SK-N-SH (cell line): ENCODE measurements at regions not wholly inside any gene's neighbourhood (a gene's known extent, or its start where the extent isn't known, plus 50 kb on each side); places are given as distances from the start of the nearest gene placed in this dataset.

Experiments
- CTCF ChIA-PET: fragments of 300-600, 350-600 bp; formaldehyde crosslinking; extraction: SDS; loops from one replicate; lab custom pipeline; 2021; lab: Yijun Ruan, JAX
- POLR2A ChIA-PET: fragments of 350-600 bp; sonication (Branson Sonifier 250); formaldehyde crosslinking; extraction: SDS; loops from one replicate; lab custom pipeline; 2020; ENCODE audit warnings: antibody characterized with exemption, inconsistent platforms; lab: Yijun Ruan, JAX
- DNase-seq: peaks from one replicate; pipeline ENCODE4 v3.0.0; 2012
- H2AFZ ChIP-seq: fragments of 200-600 bp; sonication (generic); 2 replicates; pipeline ENCODE4 v1.8.1; 2016; ENCODE audit warnings: antibody characterized with exemption, mild to moderate bottlenecking, low read depth
- H3F3A ChIP-seq: fragments of 200-600 bp; sonication (generic); replicated peaks from 2 replicates; pipeline ENCODE3; 2016; ENCODE audit warnings: antibody characterized with exemption, mild to moderate bottlenecking; ENCODE audit not compliant: insufficient read depth
- H3K27ac ChIP-seq, 2 experiments: fragments of 200-500 bp in 1 of 2; fragments of 200-600 bp in 1 of 2; sonication (Bioruptor generic) in 1 of 2; sonication (generic), shearing (Covaris generic) in 1 of 2; 2 replicates each; pipeline versions ENCODE4 v1.5.1 to v1.6.1; 2014 to 2016; ENCODE audit warnings: low read depth in 2 of 2, inconsistent platforms in 1 of 2, low read length in 1 of 2, mild to moderate bottlenecking in 1 of 2, mixed read lengths in 1 of 2
- H3K27me3 ChIP-seq: fragments of 200-600 bp; sonication (generic), shearing (Covaris generic); 2 replicates; pipeline ENCODE4 v1.6.1; 2016; ENCODE audit warnings: mixed run types; ENCODE audit not compliant: insufficient read depth
- H3K36me3 ChIP-seq, 2 experiments: fragments of 200-500 bp in 1 of 2; fragments of 200-600 bp in 1 of 2; sonication (Bioruptor generic) in 1 of 2; sonication (generic) in 1 of 2; replicated peaks in 1 of 2; 2 replicates each; pipeline versions ENCODE3 to v1.5.1; 2014 to 2016; ENCODE audit warnings: low read length in 1 of 2, mild to moderate bottlenecking in 1 of 2; ENCODE audit not compliant: insufficient read depth in 2 of 2, control insufficient read depth in 1 of 2
- H3K4me1 ChIP-seq, 2 experiments: fragments of 200-500 bp in 1 of 2; fragments of 200-600 bp in 1 of 2; sonication (Bioruptor generic) in 1 of 2; sonication (generic), shearing (Covaris generic) in 1 of 2; 2 replicates each; pipeline versions ENCODE4 v1.5.1 to v1.6.1; 2014 to 2016; ENCODE audit warnings: low read depth in 1 of 2, low read length in 1 of 2, mixed run types in 1 of 2; ENCODE audit not compliant: insufficient read depth in 2 of 2, control insufficient read depth in 1 of 2
- H3K4me2 ChIP-seq: fragments of 200-600 bp; sonication (generic), shearing (Covaris generic); 2 replicates; pipeline ENCODE4 v1.6.1; 2017; ENCODE audit warnings: mixed run types
- H3K4me3 ChIP-seq, 2 experiments: fragments of 200-500 bp in 1 of 2; fragments of 200-600 bp in 1 of 2; sonication (Bioruptor generic) in 1 of 2; sonication (generic), shearing (Covaris generic) in 1 of 2; 2 replicates each; pipeline versions ENCODE4 v1.5.1 to v1.8.1; 2014 to 2016; ENCODE audit warnings: low read depth in 2 of 2, inconsistent platforms in 1 of 2, low read length in 1 of 2, mild to moderate bottlenecking in 1 of 2, mixed read lengths in 1 of 2, moderate library complexity in 1 of 2
- H3K79me2 ChIP-seq: fragments of 200-600 bp; sonication (generic); 2 replicates; pipeline ENCODE4 v1.8.1; 2017; ENCODE audit warnings: mild to moderate bottlenecking; ENCODE audit not compliant: insufficient read depth
- H3K9ac ChIP-seq: fragments of 200-600 bp; sonication (generic); 2 replicates; pipeline ENCODE4 v1.6.1; 2017; ENCODE audit warnings: mixed run types
- H3K9me2 ChIP-seq: fragments of 200-600 bp; sonication (generic); 2 replicates; pipeline ENCODE4 v1.6.1; 2017; ENCODE audit warnings: mixed run types
- H3K9me3 ChIP-seq: fragments of 200-600 bp; sonication (generic); 2 replicates; pipeline ENCODE4 v1.6.1; 2017; ENCODE audit warnings: mixed run types, mild to moderate bottlenecking, moderate library complexity
- H4K20me1 ChIP-seq: fragments of 200-600 bp; sonication (generic); 2 replicates; pipeline ENCODE4 v1.6.1; 2017; ENCODE audit warnings: mild to moderate bottlenecking, mixed run types; ENCODE audit not compliant: insufficient read depth
- CHD2 ChIP-seq: fragments of 150-350 bp; IDR thresholded peaks from 2 replicates; pipeline ENCODE4 v1.6.1; 2018; ENCODE audit warnings: low read length; ENCODE audit not compliant: partially characterized antibody
- ELF1 ChIP-seq: IDR thresholded peaks from 2 replicates; pipeline ENCODE4 v1.4.0; 2012
- EP300 ChIP-seq, 2 experiments: IDR thresholded peaks; 2 replicates each; pipeline versions ENCODE4 v1.4.0 to v1.6.1; 2012; ENCODE audit warnings: borderline replicate concordance in 1 of 2, low read depth in 1 of 2, low read length in 1 of 2
- FOSL2 ChIP-seq: IDR thresholded peaks from 2 replicates; pipeline ENCODE4 v1.4.0; 2012; ENCODE audit warnings: low read depth, mild to moderate bottlenecking, moderate library complexity, borderline replicate concordance
- FOXJ3 ChIP-seq: sonication (generic); formaldehyde crosslinking; IDR thresholded peaks from 2 replicates; pipeline ENCODE4 v1.5.1; 2020; ENCODE audit warnings: mild to moderate bottlenecking, missing genetic modification reagents
- FOXM1 ChIP-seq: IDR thresholded peaks from 2 replicates; pipeline ENCODE4 v1.4.0; 2012; ENCODE audit warnings: low read depth, mild to moderate bottlenecking
- GATA2 ChIP-seq: sonication (generic); formaldehyde crosslinking; IDR thresholded peaks from 2 replicates; pipeline ENCODE4 v1.5.0; 2020; ENCODE audit warnings: mild to moderate bottlenecking, missing genetic modification reagents
- JUND ChIP-seq: IDR thresholded peaks from 2 replicates; pipeline ENCODE4 v1.4.0; 2012
- MEF2A ChIP-seq: IDR thresholded peaks from 2 replicates; pipeline ENCODE4 v1.4.0; 2012; ENCODE audit warnings: low read depth, borderline replicate concordance
- MXI1 ChIP-seq: IDR thresholded peaks from 2 replicates; pipeline ENCODE4 v1.6.1; 2012; ENCODE audit warnings: mild to moderate bottlenecking, low read depth, low read length, improper control_type of control experiment
- PBX3 ChIP-seq: IDR thresholded peaks from 2 replicates; pipeline ENCODE4; 2012
- POLR2AphosphoS5 ChIP-seq: IDR thresholded peaks from 2 replicates; pipeline ENCODE4 v1.6.1; 2012; ENCODE audit warnings: low read depth, low read length
- RAD21 ChIP-seq: IDR thresholded peaks from 2 replicates; pipeline ENCODE4 v1.6.1; 2012; ENCODE audit warnings: mild to moderate bottlenecking, low read length
- RCOR1 ChIP-seq: fragments of 150-350 bp; IDR thresholded peaks from 2 replicates; pipeline ENCODE4 v1.6.1; 2017; ENCODE audit warnings: antibody characterized with exemption, low read length
- RFX5 ChIP-seq: IDR thresholded peaks from 2 replicates; pipeline ENCODE4 v1.6.1; 2012; ENCODE audit warnings: mild to moderate bottlenecking, improper control_type of control experiment, low read length
- RXRA ChIP-seq: IDR thresholded peaks from 2 replicates; pipeline ENCODE4 v1.4.0; 2012; ENCODE audit warnings: low read depth, mild to moderate bottlenecking, borderline replicate concordance
- SMC3 ChIP-seq: IDR thresholded peaks from 2 replicates; pipeline ENCODE4 v1.6.1; 2012; ENCODE audit warnings: low read depth, low read length, improper control_type of control experiment
- TEAD4 ChIP-seq: IDR thresholded peaks from 2 replicates; pipeline ENCODE4 v1.4.0; 2012; ENCODE audit warnings: mild to moderate bottlenecking, borderline replicate concordance; ENCODE audit not compliant: insufficient read depth
- YY1 ChIP-seq: IDR thresholded peaks from 2 replicates; pipeline ENCODE4 v1.4.0; 2012; ENCODE audit warnings: low read depth, mild to moderate bottlenecking
- WGBS: methylation state at CpG from one replicate; pipeline ENCODE4 v1.1.6; 2017; ENCODE audit warnings: low lambda C conversion rate; 5-methylcytosine and 5-hydroxymethylcytosine counted together
- TF ChIP-seq, protein P1 (sequence below): fragments of 200-600 bp; sonication (generic); IDR thresholded peaks from 2 replicates; pipeline ENCODE4 v1.6.1; 2017; ENCODE audit warnings: antibody characterized with exemption, mild to moderate bottlenecking, moderate library complexity
- TF ChIP-seq, protein P2 (sequence below): IDR thresholded peaks from 2 replicates; pipeline ENCODE4 v1.4.0; 2012; ENCODE audit warnings: low read depth

- Histone ChIP-seq H2AFZ (no peak overlapping the region), H4K20me1 (no peaks in the 10 kb centered on the region), H3K9me3 (no peaks in the 10 kb centered on the region), H3K4me1 (no peaks in the 10 kb centered on the region), H3F3A (peaks cover 3% of the 10 kb centered on the region), H3K27me3 (no peaks in the 10 kb centered on the region), H3K27ac (no peak overlapping the region), H3K36me3 (no peaks in the 10 kb centered on the region), H3K9ac (no peak overlapping the region), H3K79me2 (no peaks in the 10 kb centered on the region)
- no peak for DNase-seq
- 6% methylated on average over 1 of the region's 1 CpG for WGBS
- ChIA-PET CTCF (interaction anchor here (1.3 kb wide), 1 partner anchor 13 kb away, joined by 3 read pairs; no protein-coding TSS in a partner anchor), POLR2A (no interaction called here)
- no peak for TF ChIP-seq EP300 (IDR thresholded peaks at IDR 0.05; ENCODE audit: borderline replicate concordance in 1 of 2, low read depth in 1 of 2, low read length in 1 of 2)
- TF ChIP-seq RXRA = no peak
- TF ChIP-seq, all 33 proteins: peak for 0
- Histone ChIP-seq H3K4me2 (no peak overlapping the region), H3K4me3 (no peak overlapping the region), H3K9me2 (no peaks in the 10 kb centered on the region)
These were observed 247.8 kb upstream of the OR4E1 start for GRCh38 chr14:21921453-21921852.

DNA sequence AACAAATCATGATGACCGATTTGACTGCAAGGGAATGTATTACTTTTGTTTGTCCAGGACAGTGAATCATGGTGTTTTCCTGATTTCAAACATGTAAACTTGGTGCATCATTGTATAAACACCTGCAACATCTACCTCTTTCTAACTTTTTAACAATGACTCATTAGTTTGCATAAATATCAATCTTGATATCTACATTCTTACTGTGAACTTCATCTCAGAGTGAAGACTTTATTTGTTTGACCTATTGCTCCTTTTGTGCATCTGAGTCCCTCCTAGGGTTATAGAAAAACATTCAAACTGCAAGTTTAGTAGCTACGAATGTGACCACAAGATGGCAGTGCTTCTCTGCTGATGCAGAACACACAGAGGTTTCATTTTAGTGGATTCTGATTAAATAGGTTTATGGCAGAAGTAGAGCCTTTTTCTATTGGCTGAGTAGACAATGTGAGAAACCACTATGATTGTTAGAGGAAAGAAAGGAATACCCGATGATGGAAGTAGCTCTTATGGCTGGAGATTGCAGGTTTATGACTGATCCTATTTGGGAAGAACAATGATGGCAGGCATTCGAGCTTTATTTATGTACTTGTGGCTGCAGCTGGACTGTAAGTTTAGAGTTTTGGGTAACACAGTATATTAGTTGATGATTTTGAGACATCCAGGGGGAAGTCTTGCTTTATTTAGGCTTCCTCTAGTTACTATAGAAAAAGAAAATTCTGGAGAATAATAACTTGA is 244.2 kb upstream of the OR4E1 start:
- Histone ChIP-seq H3K4me2 (peak overlapping the region; percentile 42; the same call in 1 of the 2 replicates), H3K9me2 (no peaks in the 10 kb centered on the region), H2AFZ (peak overlapping the region; percentile 47), H3K79me2 (no peaks in the 10 kb centered on the region), H3F3A (peaks cover 3% of the 10 kb centered on the region), H3K4me3 (peak overlapping the region; percentile 28 to 41; a peak in 3 of 4 replicates), H3K27ac (no peak overlapping the region), H3K9ac (no peak overlapping the region), H4K20me1 (no peaks in the 10 kb centered on the region), H3K27me3 (no peaks in the 10 kb centered on the region), H3K9me3 (no peaks in the 10 kb centered on the region), H3K36me3 (no peaks in the 10 kb centered on the region), H3K4me1 (no peaks in the 10 kb centered on the region)
- ChIA-PET POLR2A (no interaction called here), CTCF (interaction anchor here (0.6 to 1.3 kb wide), 22 partner anchors 8 to 517 kb away, joined by 3 to 22 read pairs (median 3); no protein-coding TSS in a partner anchor)
- DNase-seq = peak; percentile 11
- 3% methylated on average over 4 of the region's 4 CpGs for WGBS
- TF ChIP-seq MEF2A (no peak), SMC3 (peak; percentile 19; the same call in 1 of the 2 replicates), RAD21 (peak; percentile 58), FOXJ3 (CRISPR knock-in tag) (no peak)
- TF ChIP-seq, protein P1, sequence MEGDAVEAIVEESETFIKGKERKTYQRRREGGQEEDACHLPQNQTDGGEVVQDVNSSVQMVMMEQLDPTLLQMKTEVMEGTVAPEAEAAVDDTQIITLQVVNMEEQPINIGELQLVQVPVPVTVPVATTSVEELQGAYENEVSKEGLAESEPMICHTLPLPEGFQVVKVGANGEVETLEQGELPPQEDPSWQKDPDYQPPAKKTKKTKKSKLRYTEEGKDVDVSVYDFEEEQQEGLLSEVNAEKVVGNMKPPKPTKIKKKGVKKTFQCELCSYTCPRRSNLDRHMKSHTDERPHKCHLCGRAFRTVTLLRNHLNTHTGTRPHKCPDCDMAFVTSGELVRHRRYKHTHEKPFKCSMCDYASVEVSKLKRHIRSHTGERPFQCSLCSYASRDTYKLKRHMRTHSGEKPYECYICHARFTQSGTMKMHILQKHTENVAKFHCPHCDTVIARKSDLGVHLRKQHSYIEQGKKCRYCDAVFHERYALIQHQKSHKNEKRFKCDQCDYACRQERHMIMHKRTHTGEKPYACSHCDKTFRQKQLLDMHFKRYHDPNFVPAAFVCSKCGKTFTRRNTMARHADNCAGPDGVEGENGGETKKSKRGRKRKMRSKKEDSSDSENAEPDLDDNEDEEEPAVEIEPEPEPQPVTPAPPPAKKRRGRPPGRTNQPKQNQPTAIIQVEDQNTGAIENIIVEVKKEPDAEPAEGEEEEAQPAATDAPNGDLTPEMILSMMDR = peak; percentile 89

DNA sequence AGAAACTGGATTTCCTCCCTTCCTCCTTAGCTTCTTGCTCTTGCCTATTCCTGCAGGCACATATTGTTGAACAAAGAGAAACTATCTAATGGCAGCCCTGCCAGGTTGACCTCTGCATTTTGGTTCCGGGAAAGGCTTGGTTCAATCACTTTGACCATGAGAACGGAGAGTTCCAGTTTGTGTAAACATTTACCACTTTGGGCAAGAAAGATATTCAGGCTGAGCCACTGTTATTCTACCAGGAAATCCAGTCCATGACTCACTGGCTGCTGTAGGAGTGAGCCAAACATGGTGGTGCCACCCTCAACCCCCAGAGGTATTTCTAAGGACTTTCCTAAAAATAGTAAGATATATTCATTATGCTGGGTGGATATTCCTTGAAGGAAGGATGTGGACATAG is 242.2 kb upstream of the OR4E1 start:
- H3K9me3 ChIP-seq = no peaks in the 10 kb centered on the region
- H3K9ac ChIP-seq = no peak overlapping the region
- H3F3A ChIP-seq = peaks cover 3% of the 10 kb centered on the region
- no peaks in the 10 kb centered on the region for H3K4me1 ChIP-seq
- H4K20me1 ChIP-seq = no peaks in the 10 kb centered on the region
- POLR2A ChIA-PET = no interaction called here
- no peaks in the 10 kb centered on the region for H3K9me2 ChIP-seq
- no peak overlapping the region for H3K27ac ChIP-seq
- no peak overlapping the region for H2AFZ ChIP-seq
- WGBS = 0% methylated on average over 2 of the region's 2 CpGs
- no peaks in the 10 kb centered on the region for H3K36me3 ChIP-seq
- CTCF ChIA-PET = no interaction called here
- no peak overlapping the region for H3K4me2 ChIP-seq
- H3K27me3 ChIP-seq = no peaks in the 10 kb centered on the region
- no peak overlapping the region for H3K4me3 ChIP-seq
- H3K79me2 ChIP-seq = no peaks in the 10 kb centered on the region
- DNase-seq = no peak
- TF ChIP-seq FOXM1 (no peak), POLR2AphosphoS5 (no peak), YY1 (no peak), RFX5 (no peak), GATA2 (no peak), EP300 (IDR thresholded peaks at IDR 0.05; ENCODE audit: borderline replicate concordance in 1 of 2, low read depth in 1 of 2, low read length in 1 of 2) (no peak), FOSL2 (no peak), TEAD4 (no peak), PBX3 (no peak), RXRA (no peak), JUND (no peak), ELF1 (no peak), RCOR1 (no peak), CHD2 (no peak), RAD21 (no peak), FOXJ3 (CRISPR knock-in tag) (no peak), MXI1 (no peak)
- TF ChIP-seq, protein P2, sequence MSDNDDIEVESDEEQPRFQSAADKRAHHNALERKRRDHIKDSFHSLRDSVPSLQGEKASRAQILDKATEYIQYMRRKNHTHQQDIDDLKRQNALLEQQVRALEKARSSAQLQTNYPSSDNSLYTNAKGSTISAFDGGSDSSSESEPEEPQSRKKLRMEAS = no peak
